ENCODE measurements at regions not wholly inside any gene's neighbourhood (a gene's known extent, or its start where the extent isn't known, plus 50 kb on each side); places are given as distances from the start of the nearest gene placed in this dataset.

- no peak for DNase-seq (ENCODE audit: extremely low read depth, low read depth)
- H3K4me3 ChIP-seq (replicated peaks; ENCODE audit: low read depth, low read length): no peak overlapping the region
- TF ChIP-seq, protein P1, sequence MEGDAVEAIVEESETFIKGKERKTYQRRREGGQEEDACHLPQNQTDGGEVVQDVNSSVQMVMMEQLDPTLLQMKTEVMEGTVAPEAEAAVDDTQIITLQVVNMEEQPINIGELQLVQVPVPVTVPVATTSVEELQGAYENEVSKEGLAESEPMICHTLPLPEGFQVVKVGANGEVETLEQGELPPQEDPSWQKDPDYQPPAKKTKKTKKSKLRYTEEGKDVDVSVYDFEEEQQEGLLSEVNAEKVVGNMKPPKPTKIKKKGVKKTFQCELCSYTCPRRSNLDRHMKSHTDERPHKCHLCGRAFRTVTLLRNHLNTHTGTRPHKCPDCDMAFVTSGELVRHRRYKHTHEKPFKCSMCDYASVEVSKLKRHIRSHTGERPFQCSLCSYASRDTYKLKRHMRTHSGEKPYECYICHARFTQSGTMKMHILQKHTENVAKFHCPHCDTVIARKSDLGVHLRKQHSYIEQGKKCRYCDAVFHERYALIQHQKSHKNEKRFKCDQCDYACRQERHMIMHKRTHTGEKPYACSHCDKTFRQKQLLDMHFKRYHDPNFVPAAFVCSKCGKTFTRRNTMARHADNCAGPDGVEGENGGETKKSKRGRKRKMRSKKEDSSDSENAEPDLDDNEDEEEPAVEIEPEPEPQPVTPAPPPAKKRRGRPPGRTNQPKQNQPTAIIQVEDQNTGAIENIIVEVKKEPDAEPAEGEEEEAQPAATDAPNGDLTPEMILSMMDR (IDR thresholded peaks at IDR 0.05; ENCODE audit: low read depth, low read length, missing control alignments): no peak
These were observed 153.7 kb downstream of the HHIPL2 start for GRCh38 chr1:222394224-222394623.

DNA sequence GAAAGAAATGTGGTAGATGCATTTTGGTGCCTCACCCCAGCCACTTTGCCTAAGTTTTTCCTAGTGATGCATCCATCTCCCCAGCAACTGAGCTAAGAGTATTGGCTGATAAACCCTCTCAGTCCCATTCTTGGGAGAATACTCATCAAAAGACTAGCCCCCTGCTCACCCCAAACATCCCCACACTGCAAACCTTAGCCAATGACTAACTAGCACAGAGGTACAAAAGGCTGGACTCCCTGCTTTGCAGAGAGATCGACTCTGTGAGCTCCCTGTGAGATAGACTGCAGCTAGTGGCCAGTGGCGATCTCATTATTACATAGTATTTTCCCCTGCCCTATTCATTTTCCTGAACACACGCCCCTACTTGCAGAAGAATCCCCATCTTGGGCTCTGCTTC is 155.3 kb downstream of the HHIPL2 start:
- no peak for DNase-seq (ENCODE audit: extremely low read depth, low read depth)
- no peak overlapping the region for H3K4me3 ChIP-seq (replicated peaks; ENCODE audit: low read depth, low read length)
- TF ChIP-seq, protein P1 (IDR thresholded peaks at IDR 0.05; ENCODE audit: low read depth, low read length, missing control alignments): no peak

DNA sequence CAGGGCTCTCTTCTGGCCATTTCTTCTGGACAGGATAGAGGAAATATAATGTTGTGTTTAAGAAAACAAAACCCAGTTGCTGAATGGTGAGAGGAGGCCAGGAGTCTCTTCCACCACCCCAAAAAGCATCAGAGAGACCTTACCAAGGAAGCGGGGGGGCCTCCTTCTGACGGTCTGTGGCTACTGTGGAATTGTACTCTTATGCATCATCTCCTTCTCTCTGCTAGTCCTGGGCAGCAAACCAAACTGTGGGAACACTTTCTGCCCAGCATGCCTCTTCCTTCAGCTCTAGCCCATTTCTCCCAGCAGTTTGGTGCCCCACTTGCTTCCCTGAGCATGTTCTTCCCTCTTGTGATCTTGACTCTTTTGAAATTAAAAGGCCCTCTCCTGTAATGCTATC is 157.7 kb downstream of the HHIPL2 start:
- no peak overlapping the region for H3K4me3 ChIP-seq (replicated peaks; ENCODE audit: low read depth, low read length)
- TF ChIP-seq, protein P1 (IDR thresholded peaks at IDR 0.05; ENCODE audit: low read depth, low read length, missing control alignments): no peak
- DNase-seq (ENCODE audit: extremely low read depth, low read depth): no peak

DNA sequence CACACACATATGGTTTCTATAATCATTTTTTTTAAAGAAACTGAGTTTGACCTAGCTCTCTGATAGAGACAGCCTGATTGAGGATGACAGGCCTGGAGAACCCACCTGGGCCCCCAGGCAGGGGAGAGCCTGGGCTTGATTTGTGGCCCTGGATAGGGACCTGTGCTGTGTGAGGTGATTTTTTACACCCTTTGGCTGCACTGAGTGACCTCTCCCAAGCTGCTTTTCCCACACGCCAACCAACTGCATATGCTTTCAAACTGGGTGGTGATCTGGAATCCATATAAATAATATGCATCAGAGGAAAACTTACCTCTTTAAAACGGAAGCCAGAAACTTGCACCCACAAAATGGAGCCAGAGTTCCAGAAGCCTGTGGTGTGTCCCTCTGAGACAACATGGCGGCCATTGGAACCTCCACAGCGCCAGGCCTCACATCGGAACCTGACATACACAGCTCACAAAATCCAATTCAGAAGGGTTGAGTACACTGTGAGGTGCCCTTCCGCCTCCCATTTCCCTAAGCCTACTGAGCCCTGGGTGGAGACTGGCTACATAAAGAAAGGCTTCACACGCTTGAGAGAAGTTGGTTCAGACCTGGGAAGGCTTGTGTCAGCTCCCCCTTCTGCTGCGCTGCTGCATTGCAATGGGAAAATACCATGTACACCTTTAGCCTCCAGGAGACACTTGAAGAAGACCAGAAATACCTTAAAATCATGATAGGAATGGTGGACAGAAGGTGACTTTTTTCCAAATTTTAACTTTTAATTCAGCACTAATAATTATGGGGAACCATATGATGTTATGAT is 160.7 kb downstream of the HHIPL2 start:
- H3K4me3 ChIP-seq (replicated peaks; ENCODE audit: low read depth, low read length): no peak overlapping the region
- no peak for DNase-seq (ENCODE audit: extremely low read depth, low read depth)
- TF ChIP-seq, protein P1 (IDR thresholded peaks at IDR 0.05; ENCODE audit: low read depth, low read length, missing control alignments): peak; percentile 17

- H3K4me3 ChIP-seq (replicated peaks; ENCODE audit: low read depth, low read length): no peak overlapping the region
- no peak for DNase-seq (ENCODE audit: extremely low read depth, low read depth)
- TF ChIP-seq, protein P1 (IDR thresholded peaks at IDR 0.05; ENCODE audit: low read depth, low read length, missing control alignments): no peak
These were observed 161.9 kb downstream of the HHIPL2 start for GRCh38 chr1:222385955-222386354.

- DNase-seq (ENCODE audit: extremely low read depth, low read depth): no peak
- TF ChIP-seq, protein P1 (IDR thresholded peaks at IDR 0.05; ENCODE audit: low read depth, low read length, missing control alignments): no peak
- H3K4me3 ChIP-seq (replicated peaks; ENCODE audit: low read depth, low read length): no peak overlapping the region
These were observed 162.6 kb downstream of the HHIPL2 start for GRCh38 chr1:222385262-222385661.

All from HFF-Myc (cell line).